ENCODE measurements at regions not wholly inside any gene's neighbourhood (a gene's known extent, or its start where the extent isn't known, plus 50 kb on each side); places are given as distances from the start of the nearest gene placed in this dataset.

- no peak for TF ChIP-seq CTCF (IDR thresholded peaks at IDR 0.05)
- TF ChIP-seq POLR2A (IDR thresholded peaks at IDR 0.05), result no peak
Measured at GRCh38 chr16:26524846-26525245, 541.9 kb upstream of the C16orf82 start.
